ENCODE measurements at regions not wholly inside any gene's neighbourhood (a gene's known extent, or its start where the extent isn't known, plus 50 kb on each side); places are given as distances from the start of the nearest gene placed in this dataset.
"Not testable (repeated sequence)": the region's sequence is repeated elsewhere in the genome, so short reads cannot be mapped to it uniquely, and the experiment has no call there.

DNA sequence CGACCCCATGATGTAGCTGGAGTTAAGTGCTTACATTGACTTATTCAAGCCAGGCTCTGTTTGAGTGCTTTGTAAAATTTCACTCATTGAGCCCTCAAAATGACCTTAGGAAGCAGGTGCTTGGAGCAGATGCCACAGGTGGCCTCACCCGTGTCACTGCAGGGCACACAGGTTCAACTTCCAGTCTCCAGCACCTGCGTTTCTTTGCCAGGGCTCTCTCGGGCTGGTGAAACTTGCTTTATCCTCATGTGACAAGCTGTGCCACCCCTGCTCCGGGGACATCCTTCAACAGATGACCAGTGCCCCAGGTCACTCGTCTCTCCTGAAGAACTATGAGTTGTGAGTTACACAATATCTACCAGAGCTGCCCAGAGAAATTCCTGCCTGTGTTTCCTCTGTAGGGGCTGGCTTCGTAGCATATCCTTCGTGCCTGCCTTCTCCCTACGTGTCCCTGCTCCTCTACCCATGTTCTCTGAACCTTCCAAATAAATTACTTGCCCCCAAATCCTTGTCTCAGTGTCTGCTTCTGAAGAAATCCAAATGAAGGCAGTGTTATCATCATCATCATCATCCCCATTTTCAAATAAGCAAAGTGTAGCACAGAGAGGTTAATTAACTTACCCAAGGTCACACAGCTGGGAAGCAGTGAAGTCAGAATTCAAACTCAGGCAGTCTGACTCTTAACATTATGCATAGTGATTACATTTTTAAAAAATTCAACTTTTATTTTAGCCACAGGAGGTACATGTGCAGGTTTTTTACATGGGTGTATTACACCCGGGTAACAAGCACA is 352.5 kb downstream of the NPIPA8 start:
- no peak for DNase-seq (ENCODE audit: low read depth)

DNA sequence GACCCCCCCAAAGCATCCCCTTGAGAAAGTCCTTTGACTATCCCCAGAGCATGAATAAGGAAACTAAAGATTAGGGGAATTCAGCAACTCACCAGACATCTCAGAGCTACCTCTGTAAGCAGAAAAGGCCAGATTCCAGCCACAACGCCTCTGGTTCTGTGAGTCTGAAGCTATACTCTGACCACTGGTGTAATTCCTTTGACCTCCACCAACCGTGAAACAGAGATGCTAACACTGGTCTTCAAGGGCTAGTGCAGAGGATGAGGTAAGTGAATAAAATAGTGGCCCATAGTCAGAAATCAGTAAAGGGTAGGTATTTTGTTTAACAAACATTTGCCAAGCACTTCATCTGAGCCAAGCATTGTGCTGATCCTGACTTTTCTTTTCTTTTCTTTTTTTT is 353.4 kb downstream of the NPIPA8 start:
- no peak for DNase-seq (ENCODE audit: low read depth)

GRCh38 chr16:17977260-17977659 is 359.3 kb downstream of the NPIPA8 start:
- no peak for DNase-seq (ENCODE audit: low read depth)

GRCh38 chr16:17972460-17972943 is 364.0 kb downstream of the NPIPA8 start:
- no peak for DNase-seq (ENCODE audit: low read depth)

- no peak for DNase-seq (ENCODE audit: low read depth)
These were observed 365.7 kb downstream of the NPIPA8 start for GRCh38 chr16:17970816-17971331.

DNA sequence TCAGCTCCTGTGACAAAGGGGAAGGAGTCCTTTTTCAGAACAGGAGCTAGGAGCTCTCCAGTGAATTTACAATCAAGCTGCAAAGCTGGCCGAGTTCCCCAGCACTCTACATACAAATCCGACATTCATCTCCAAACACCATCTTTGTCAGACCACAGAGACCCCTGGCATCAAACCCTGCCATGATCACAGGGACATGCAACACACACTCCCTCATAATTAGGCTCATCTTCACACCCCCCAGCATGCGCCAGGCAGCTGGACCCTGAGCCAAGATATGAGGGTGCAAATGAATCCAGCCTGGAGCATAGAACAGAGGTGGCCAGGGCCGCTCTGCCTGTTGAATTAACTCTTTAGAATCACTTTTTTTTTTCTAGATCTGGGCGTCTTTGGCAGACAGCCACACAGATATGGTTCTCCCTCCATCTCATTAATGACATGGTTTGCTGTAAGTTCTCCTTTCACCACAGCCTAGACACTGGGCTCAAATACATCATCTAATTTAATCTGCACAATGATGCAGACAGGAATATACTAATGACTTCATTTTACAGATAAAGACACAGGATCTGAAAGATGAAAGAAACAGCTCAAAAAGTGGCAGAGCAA is 366.3 kb downstream of the NPIPA8 start:
- DNase-seq (ENCODE audit: low read depth), result no peak

DNA sequence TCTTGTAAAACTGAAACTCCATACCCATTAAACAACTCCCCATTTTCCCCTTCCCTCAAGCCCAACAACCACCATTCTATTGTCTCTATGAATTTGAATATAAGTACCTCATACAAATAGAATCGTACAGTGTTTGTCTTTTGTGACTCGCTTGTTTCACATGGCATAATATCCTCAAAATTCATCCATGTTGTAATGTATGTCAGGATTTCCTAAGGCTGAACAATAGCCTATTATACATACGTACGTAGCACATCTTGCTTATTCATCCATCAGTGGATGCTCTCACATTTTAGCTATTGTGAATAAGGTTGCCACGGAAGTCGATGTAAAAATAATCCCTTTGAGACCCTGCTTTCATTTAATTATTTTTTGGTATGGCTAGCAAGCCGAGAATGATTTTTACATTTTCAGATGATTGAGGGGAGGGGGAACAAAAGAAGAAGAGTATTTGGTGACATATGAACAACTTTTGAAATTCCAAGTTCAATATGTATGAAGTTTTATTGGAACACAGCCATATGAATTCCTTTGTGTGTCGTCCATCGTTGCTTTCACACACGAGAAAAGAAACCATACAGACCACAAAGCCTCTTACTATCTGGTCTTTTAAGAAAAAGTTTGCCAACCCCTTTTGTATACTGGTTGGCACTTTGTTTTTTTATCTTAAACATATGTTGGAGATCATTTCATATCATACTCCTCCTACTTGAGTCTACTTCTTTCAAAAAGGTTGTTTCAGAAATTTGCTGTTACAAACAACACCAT is 371.2 kb downstream of the NPIPA8 start:
- no peak for DNase-seq (ENCODE audit: low read depth)

DNA sequence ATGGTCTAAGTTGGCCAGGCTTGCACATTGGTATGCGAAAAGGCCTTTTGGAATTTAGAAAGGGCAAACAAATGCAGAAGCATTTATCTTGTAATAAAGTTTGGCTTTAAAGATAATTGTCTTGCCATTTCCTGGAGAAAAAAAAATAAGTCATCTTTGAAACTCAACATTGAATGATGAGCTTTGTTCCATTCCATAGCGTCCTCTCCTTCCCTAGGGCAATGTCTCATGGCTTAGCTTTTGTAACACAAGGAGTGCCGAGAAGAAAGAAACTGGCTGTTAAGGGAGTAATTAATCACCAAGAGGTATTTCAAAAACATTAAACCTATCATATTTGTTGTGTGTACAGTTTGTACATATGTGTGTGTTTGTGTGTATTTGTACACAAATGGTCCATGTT is 372.3 kb downstream of the NPIPA8 start:
- no peak for DNase-seq (ENCODE audit: low read depth)

GRCh38 chr16:17963185-17963836 is 373.2 kb downstream of the NPIPA8 start:
- no peak for DNase-seq (ENCODE audit: low read depth)

DNA sequence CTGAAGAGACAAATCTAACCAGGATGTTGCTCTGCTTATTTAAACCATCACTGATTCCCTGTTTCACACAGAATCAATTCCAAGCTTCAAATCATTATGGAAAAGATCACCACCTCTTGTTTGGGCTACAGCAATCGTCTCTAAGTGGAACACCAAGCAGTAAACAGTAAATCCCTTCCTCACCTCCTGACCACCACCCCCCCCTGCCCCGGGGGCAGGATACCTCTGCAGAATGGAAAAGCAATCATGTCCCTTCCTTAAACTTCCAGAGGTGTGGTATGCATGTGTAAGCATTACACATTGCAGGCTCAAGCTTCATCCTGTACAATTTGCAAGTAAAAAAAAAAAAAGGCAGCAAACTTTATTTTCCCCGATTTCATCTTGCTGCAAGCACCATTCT is 373.8 kb downstream of the NPIPA8 start:
- DNase-seq (ENCODE audit: low read depth), result no peak

- DNase-seq (ENCODE audit: low read depth), result not testable (repeated sequence)
These were observed 374.7 kb downstream of the NPIPA8 start for GRCh38 chr16:17961822-17962221.

DNA sequence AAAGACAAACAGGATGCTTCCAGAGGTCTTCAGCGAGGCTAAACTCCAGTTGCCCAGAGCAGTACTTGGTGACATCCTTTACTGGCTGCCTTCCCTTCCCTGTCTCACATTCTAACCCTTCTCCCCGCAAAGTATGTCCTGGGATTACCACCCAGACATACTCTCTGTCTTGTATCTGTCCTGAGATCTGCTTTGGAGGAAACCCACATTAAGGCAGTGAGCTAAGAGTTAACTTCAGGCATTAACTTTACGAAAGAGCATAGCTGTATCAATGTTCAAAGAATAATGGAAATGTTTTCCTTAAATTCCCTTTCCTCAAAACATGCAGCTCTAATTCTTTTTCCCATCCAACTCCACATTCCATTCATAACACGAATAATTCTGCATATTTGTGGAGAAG is 385.2 kb downstream of the NPIPA8 start:
- no peak for DNase-seq (ENCODE audit: low read depth)

DNA sequence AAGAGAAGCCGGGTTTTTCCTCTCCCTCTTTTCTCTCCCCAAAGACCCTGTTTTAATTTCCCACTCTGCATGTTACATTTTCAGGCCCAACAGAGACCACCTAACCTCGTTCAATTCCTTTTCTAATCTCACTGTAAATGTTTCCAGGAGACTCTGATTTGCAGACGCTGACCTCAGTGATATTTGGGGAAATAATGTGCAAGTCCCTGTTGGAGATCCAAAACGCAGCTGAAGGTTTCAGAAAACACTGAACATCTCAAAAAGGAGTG is 386.6 kb downstream of the NPIPA8 start:
- DNase-seq (ENCODE audit: low read depth), result no peak

DNA sequence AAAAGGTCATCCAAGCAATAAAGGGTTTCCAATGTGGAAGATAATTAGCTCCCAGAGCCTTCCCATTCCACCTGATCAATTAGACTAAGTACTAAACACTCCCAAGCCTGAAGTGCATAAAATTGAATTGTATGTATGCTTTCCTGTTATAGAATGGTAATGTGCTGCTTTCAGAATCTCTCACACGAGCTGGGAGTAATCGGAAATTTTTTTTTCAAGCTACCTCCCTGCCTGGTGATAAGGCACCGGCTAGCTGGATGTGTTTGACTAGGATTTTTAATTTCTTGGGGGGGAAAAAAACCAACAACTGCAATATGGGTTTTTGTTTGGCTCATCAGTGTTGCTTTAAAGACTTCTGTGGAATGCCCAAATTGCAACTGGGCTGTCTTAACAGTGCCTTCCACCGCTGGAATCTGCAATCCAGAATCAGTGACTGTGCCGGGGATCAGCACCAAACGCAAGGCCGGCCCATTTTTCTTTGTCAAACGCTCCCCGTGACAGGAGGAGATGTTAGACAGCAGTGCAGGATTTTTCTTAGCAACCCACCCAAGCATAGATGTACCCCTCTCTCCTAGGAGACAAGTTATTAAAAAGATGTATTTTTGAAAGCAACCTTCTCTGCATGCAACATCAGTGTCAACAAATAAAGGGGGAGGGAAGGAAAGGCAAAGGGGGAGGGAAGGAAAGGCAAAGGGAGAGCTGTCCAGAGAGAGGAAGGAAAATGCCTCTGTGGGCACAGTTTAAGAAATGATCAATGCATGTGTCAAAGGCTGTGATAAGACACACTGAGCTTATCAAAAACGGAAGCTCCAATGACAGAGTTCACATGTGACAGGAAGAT is 387.2 kb downstream of the NPIPA8 start:
- no peak for DNase-seq (ENCODE audit: low read depth)

DNA sequence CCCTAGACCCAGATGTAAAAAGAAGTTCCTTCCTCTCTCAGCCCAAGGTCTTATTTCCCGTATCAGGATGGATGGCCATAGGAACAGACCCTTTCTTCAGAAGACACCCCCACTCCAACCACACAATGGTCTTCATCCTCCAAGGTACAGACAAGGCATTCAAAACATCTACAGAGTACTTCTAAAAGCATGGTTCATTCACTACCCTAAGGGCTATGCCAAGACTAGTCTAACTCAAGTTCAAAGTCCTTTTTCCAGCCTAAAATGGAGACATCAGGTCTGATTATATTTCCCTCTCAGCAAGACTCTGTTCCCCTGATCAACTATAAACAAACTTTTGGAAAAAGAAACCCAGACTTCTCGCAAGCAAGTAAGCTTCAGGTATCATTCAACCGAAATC is 388.9 kb downstream of the NPIPA8 start:
- DNase-seq (ENCODE audit: low read depth), result no peak

DNA sequence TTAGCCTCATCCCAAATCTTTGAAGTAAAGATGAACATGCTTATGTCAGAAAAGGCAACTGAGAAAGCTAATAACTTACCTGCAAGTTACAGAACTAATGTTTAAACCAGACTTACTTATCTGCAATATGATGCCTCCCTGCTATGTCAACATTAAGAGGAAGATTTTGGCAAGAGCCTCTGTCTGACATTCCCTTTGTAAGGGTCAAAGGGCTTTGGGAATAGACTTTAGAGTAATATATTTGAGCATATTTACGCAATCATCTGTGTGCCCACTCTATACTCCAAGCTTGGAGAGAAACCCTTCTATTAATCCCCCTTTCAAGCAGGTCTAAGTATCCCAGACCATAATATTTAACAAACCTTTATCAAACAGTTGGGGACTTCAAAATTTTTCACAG is 389.4 kb downstream of the NPIPA8 start:
- DNase-seq (ENCODE audit: low read depth), result no peak

- no peak for DNase-seq (ENCODE audit: low read depth)
These were observed 391.4 kb downstream of the NPIPA8 start for GRCh38 chr16:17945080-17945601.

GRCh38 chr16:17944345-17944744 is 392.2 kb downstream of the NPIPA8 start:
- DNase-seq (ENCODE audit: low read depth), result no peak

DNA sequence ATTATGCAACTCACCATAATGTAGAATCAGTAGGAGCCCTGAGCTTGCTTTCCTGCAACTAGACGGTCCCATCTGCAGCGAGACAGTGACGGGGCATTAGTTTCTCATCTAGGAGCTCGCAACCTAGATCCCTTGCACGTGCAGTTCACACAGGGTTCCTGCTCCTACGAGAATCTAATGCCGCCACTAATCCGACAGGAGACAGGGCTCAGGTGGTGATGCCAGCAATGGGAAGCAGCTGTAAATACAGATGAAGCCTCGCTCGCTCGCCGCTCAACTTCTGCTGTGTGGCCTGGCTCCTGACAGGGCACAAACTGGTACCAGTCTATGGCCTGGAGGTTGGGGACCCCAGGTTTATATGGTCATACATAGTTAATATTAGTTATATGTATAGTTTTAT is 394.5 kb downstream of the NPIPA8 start:
- no peak for DNase-seq (ENCODE audit: low read depth)

DNA sequence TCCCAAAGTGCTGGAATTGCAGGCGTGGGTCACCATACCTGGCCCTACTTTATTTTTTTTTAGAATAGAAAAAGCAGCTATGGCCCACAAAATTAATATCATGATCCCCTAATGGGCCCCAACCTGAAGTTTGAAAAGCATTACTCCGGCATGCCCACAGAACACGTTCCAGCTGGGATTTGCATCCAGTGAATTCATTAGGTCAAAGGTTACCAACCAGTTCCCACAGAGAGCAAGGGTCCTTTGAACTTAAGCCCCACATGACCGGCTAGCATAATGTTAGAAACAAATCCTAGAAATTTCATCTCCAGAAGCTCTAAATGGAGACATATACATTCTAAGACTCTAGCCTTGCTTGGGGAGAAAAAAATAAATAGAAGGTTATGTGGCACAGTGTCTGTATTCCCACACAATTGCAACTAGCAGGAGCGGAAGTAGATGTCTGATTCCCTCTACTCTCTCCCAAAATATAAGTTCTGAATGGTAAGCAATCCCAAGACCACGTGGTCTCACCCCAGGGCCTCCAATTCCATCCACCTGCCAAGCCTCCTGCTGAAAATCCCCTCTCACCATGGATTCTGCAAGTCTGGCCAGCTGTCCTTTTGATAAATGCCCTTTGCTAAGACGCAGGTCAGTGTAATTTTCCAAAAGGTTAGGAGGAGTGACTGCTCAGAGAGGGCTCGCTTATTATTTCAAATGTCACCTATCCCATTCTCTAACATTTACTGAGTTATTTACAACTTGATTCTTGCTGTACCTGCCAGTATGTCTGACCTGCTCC is 395.8 kb downstream of the NPIPA8 start:
- no peak for DNase-seq (ENCODE audit: low read depth)
